SH-SY5Y (cell line): ENCODE measurements at regions not wholly inside any gene's neighbourhood (a gene's known extent, or its start where the extent isn't known, plus 50 kb on each side); places are given as distances from the start of the nearest gene placed in this dataset.

Experiments
- GATA2 ChIP-seq: IDR thresholded peaks from 2 replicates; pipeline ENCODE4 v1.6.1; 2011; ENCODE audit warnings: mild to moderate bottlenecking, low read depth, low read length
- GATA3 ChIP-seq: IDR thresholded peaks from 2 replicates; pipeline ENCODE4 v1.6.1; 2011; ENCODE audit warnings: low read depth, mild to moderate bottlenecking, low read length, moderate library complexity

GRCh38 chr2:220744861-220745260 lies 827.2 kb downstream of the EPHA4 start:
- TF ChIP-seq GATA2 = no peak
- no peak for TF ChIP-seq GATA3
